CD4-positive, CD25-positive, alpha-beta regulatory T cell (primary cell): ENCODE measurements at regions not wholly inside any gene's neighbourhood (a gene's known extent, or its start where the extent isn't known, plus 50 kb on each side); places are given as distances from the start of the nearest gene placed in this dataset.

Experiments used
- ATAC-seq, 2 donors: fragments of 150-1000 bp; cut with Tn5 transposase; one replicate each; pipeline ENCODE4 v1.10.0; 2021; ENCODE audit warnings: low read depth in 2 of 2, moderate number of reproducible peaks in 2 of 2, moderate library complexity in 1 of 2
- DNase-seq, 3 donors: peaks; one replicate each; pipeline versions ENCODE4 v3.0.0 to v3.0.0-alpha.2; 2012 to 2022; ENCODE audit warnings: mixed read lengths in 1 of 3
- H3K27ac ChIP-seq: one replicate; pipeline ENCODE4 v1.7.0; 2013; ENCODE audit warnings: mild to moderate bottlenecking, low read length; ENCODE audit not compliant: insufficient read depth, poor library complexity, severe bottlenecking
- H3K27me3 ChIP-seq: one replicate; pipeline ENCODE4 v1.7.0; 2013; ENCODE audit warnings: low read length; ENCODE audit not compliant: control insufficient read depth, insufficient read depth
- H3K36me3 ChIP-seq: one replicate; pipeline ENCODE4 v1.7.0; 2013; ENCODE audit warnings: mild to moderate bottlenecking, low read length, moderate library complexity; ENCODE audit not compliant: control insufficient read depth, insufficient read depth
- H3K4me1 ChIP-seq: 2 replicates; pipeline ENCODE4 v1.7.0; 2013; ENCODE audit warnings: mild to moderate bottlenecking, low read length; ENCODE audit not compliant: insufficient read depth, control insufficient read depth, poor library complexity, severe bottlenecking
- H3K4me3 ChIP-seq: one replicate; pipeline ENCODE4 v1.7.0; 2013; ENCODE audit warnings: low read depth, mild to moderate bottlenecking, low read length, moderate library complexity
- H3K9me3 ChIP-seq, 2 experiments: 1 replicate in 1 of 2; 2 replicates in 1 of 2; pipeline ENCODE4 v1.7.0; 2013; ENCODE audit warnings: low read length in 2 of 2, mild to moderate bottlenecking in 1 of 2, moderate library complexity in 1 of 2; ENCODE audit not compliant: control insufficient read depth in 2 of 2
- H3K27ac Mint-ChIP-seq, 3 donors: one replicate each; pipeline ENCODE4 v1.8.0; 2020 to 2022; ENCODE audit warnings: mild to moderate bottlenecking in 3 of 3, mixed read lengths in 3 of 3, moderate library complexity in 2 of 3
- H3K27me3 Mint-ChIP-seq: one replicate; pipeline ENCODE4 v1.8.0; 2022; ENCODE audit warnings: mild to moderate bottlenecking, mixed read lengths
- H3K36me3 Mint-ChIP-seq: one replicate; pipeline ENCODE4 v1.8.0; 2020; ENCODE audit warnings: mixed read lengths
- H3K4me1 Mint-ChIP-seq, 4 donors: one replicate each; pipeline ENCODE4 v1.8.0; 2020 to 2022; ENCODE audit warnings: mixed read lengths in 4 of 4, mild to moderate bottlenecking in 1 of 4
- H3K4me3 Mint-ChIP-seq, 4 donors: one replicate each; pipeline ENCODE4 v1.8.0; 2020 to 2022; ENCODE audit warnings: mild to moderate bottlenecking in 4 of 4, mixed read lengths in 4 of 4, moderate library complexity in 3 of 4
- H3K9me3 Mint-ChIP-seq, 7 donors: one replicate each; pipeline ENCODE4 v1.8.0; 2020 to 2022; ENCODE audit warnings: mixed read lengths in 7 of 7, mild to moderate bottlenecking in 3 of 7, moderate library complexity in 2 of 7

DNA sequence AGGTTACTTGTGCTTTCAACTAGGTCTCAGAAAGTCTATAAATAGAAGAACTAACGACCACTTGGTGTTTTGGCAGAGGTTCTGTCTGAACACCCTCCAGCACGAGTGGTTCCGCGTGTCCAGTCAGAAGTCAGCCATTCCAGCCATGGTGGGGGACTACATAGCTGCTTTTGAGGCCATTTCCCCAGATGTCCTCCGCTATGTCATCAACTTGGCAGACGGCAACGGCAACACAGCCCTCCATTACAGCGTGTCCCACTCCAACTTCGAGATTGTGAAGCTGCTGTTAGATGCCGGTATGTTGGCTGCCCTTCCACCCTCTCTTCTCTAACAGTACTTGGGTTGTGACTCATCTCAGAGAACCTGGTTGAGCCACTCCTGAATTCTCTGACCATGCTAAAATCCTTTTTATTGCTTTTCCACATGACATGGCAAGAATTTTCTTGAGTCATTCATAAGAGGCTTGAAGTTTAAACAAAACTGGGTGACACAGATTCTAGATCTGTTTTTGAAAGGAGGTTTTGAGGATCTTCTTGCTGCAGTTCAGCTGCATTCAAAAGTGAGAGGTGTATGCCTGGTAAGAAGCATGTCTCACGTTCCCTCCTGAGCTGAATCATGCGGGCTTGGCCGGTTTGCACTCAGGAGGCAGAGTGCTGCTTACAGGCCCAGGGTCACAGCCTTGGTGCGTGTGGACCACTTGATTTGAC lies 103.1 kb upstream of the DMRT1 start:
- no peaks in the 10 kb centered on the region for H3K9me3 Mint-ChIP-seq
- H3K27ac ChIP-seq: no peak overlapping the region

DNA sequence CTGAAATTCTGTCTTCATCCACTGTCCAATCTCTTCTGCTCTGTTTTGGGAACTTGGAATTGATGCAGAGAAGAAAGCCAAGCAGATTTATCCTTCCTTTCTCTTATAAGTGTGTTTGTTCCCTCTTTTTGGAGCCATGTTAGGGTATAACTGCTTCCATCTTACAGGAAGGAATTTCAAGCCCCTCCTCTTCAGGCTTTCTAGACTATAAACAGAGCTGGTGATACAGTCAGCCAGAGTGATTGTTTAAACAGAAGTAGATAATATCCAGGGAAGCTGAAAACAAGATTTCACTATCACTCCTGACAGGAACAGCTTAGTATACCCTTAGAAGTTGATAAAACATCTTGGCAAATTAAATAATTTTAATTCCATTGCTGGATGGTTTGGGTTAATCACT lies 102.1 kb upstream of the DMRT1 start:
- Histone ChIP-seq H3K36me3 (peaks cover 16% of the 10 kb centered on the region), H3K27ac (no peak overlapping the region), H3K27me3 (no peaks in the 10 kb centered on the region), H3K9me3 (no peaks in the 10 kb centered on the region), H3K4me1 (no peaks in the 10 kb centered on the region), H3K4me3 (no peak overlapping the region)
- Mint-ChIP-seq H3K4me3 (no peak overlapping the region), H3K4me1 (peaks cover 0 to 2% (median 0%) of the 10 kb centered on the region in 4 donors), H3K36me3 (peaks cover 27% of the 10 kb centered on the region), H3K9me3 (no peaks in the 10 kb centered on the region), H3K27me3 (no peaks in the 10 kb centered on the region), H3K27ac (no peak overlapping the region)
- DNase-seq (no peak), ATAC-seq (no peak)

More for the DNA sequence above, 103.1 kb upstream of the DMRT1 start:
- H3K9me3 ChIP-seq: no peaks in the 10 kb centered on the region
- H3K4me3 ChIP-seq: no peak overlapping the region
- H3K27me3 ChIP-seq: no peaks in the 10 kb centered on the region
- Mint-ChIP-seq H3K27ac (no peak overlapping the region), H3K27me3 (no peaks in the 10 kb centered on the region), H3K36me3 (peaks cover 26% of the 10 kb centered on the region), H3K4me1 (peaks cover 0 to 2% (median 0%) of the 10 kb centered on the region in 4 donors), H3K4me3 (no peak overlapping the region)
- DNase-seq (no peak), ATAC-seq (no peak)
- H3K4me1 ChIP-seq: no peaks in the 10 kb centered on the region
- peaks cover 16% of the 10 kb centered on the region for H3K36me3 ChIP-seq

DNA sequence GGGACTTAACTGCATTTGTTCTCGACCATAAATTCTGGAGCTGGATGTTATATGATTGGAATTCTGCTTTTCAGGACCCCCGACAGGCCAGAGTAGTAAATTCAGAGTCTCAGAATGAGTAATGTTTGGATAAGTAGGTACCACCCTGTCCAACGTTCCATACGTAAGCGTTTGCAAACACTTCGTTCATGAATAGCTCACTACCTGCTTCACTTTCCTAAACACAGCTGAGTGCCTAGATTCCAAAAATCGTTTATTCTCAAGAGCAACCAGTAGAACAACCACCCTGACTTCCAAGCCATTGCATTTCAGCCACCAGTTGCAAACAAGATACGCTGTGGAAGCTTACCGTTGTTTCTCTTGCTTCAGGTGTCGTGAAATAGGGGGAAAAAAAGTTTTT lies 101.3 kb upstream of the DMRT1 start:
- peaks cover 24% of the 10 kb centered on the region for H3K36me3 Mint-ChIP-seq

DNA sequence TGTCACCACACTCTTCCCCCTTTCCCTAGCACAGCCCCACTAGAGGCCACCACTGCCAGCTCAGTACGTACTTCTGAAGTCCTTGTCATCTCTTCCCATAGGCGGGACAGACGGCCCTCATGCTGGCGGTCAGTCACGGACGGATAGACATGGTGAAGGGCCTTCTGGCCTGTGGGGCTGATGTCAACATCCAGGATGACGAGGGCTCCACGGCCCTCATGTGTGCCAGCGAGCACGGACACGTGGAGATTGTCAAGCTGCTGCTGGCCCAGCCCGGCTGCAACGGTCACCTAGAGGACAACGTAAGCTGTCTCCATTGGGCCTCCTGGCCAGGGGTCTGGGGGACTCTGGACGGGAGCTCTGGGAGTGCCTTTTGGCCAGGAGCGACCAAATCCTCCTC lies 99.4 kb upstream of the DMRT1 start:
- H3K27ac Mint-ChIP-seq: no peak overlapping the region

More for the DNA sequence above, 101.3 kb upstream of the DMRT1 start:
- no peaks in the 10 kb centered on the region for H3K27me3 Mint-ChIP-seq
- H3K9me3 Mint-ChIP-seq: no peaks in the 10 kb centered on the region
- Histone ChIP-seq H3K9me3 (no peaks in the 10 kb centered on the region), H3K27ac (no peak overlapping the region), H3K4me3 (no peak overlapping the region), H3K36me3 (peaks cover 16% of the 10 kb centered on the region), H3K27me3 (no peaks in the 10 kb centered on the region), H3K4me1 (no peaks in the 10 kb centered on the region)
- no peak overlapping the region for H3K4me3 Mint-ChIP-seq
- ATAC-seq (no peak), DNase-seq (no peak)
- H3K27ac Mint-ChIP-seq: no peak overlapping the region
- H3K4me1 Mint-ChIP-seq: peaks cover 0 to 2% (median 0%) of the 10 kb centered on the region in 4 donors

DNA sequence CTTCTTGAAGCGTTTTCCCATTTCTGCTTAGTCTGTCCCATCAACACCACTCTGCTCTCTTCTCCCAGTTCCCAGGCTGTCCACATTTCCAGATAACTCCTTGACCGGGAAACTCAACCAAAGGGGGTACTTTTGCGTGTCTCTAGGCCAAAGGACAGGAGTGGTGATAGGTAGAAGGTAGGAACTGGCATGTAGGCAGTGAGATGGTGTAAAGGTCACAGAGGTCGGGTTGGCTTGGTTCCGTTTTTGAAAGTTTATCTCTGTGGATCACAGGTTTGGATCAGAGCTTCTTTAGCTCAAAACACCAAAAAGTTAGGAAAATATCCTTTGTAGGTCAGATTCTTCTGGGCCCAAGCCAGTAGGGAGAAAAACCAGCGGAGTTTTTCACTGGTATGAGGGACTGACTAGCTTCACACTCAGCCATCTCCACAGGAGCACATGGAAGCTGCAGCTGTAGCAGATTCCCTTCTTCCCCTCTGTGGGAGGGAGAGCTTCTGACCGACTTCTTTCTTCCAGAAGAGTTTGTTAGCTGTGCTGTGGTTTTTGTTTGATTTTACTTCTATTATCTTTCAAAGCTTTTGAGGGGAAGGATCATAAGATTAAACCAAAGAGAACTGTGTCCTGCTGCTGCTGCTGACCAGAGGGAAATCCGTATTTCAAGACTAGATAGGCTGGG lies 98.4 kb upstream of the DMRT1 start:
- Histone ChIP-seq H3K27me3 (no peaks in the 10 kb centered on the region), H3K27ac (no peak overlapping the region), H3K4me3 (no peak overlapping the region), H3K36me3 (peaks cover 10% of the 10 kb centered on the region), H3K9me3 (no peaks in the 10 kb centered on the region), H3K4me1 (no peaks in the 10 kb centered on the region)
- peaks cover 0 to 1% (median 0%) of the 10 kb centered on the region in 7 donors for H3K9me3 Mint-ChIP-seq
- ATAC-seq (no peak), DNase-seq (no peak)
- no peak overlapping the region for H3K4me3 Mint-ChIP-seq
- H3K4me1 Mint-ChIP-seq: peaks cover 0 to 11% (median 1%) of the 10 kb centered on the region in 4 donors
- H3K36me3 Mint-ChIP-seq: peaks cover 30% of the 10 kb centered on the region
- no peak overlapping the region for H3K27ac Mint-ChIP-seq
- H3K27me3 Mint-ChIP-seq: no peaks in the 10 kb centered on the region

More for the DNA sequence above, 99.4 kb upstream of the DMRT1 start:
- Histone ChIP-seq H3K4me1 (no peaks in the 10 kb centered on the region), H3K36me3 (peaks cover 13% of the 10 kb centered on the region), H3K27ac (no peak overlapping the region), H3K9me3 (no peaks in the 10 kb centered on the region), H3K4me3 (no peak overlapping the region), H3K27me3 (no peaks in the 10 kb centered on the region)
- Mint-ChIP-seq H3K4me3 (no peak overlapping the region), H3K27me3 (no peaks in the 10 kb centered on the region), H3K9me3 (peaks cover 0 to 1% (median 0%) of the 10 kb centered on the region in 7 donors), H3K36me3 (peaks cover 30% of the 10 kb centered on the region), H3K4me1 (peaks cover 0 to 3% (median 0%) of the 10 kb centered on the region in 4 donors)
- DNase-seq: no peak
- no peak for ATAC-seq

DNA sequence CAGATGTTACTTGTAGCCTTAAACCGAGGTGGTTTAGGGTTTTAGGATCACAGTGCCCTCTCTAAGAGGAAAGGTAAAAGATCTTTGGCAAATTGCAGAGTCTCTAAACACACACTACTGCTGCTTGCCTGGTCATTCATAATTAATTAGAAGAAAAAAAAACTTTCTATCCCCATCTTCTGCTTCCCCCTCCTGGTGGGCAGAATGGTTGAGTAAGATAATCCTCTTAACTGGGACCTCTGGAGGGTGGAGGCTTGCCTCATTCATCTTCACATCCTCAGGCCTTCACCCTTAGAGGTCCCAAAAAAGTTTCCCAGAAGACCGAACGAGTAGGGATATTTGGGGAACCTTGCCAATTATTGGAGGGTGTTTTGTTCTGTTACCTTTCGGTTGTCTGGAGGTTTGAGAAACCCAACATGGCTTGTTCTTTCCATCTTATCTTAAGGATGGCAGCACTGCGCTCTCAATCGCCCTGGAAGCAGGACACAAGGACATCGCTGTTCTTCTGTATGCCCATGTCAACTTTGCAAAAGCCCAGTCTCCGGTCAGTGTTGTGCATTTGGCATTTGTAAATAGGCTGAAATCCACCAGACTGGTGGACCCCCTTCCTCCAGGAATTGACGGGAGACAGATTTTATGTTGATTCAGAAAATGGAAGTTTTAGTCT lies 97.3 kb upstream of the DMRT1 start:
- Histone ChIP-seq H3K4me3 (no peak overlapping the region), H3K36me3 (peaks cover 5% of the 10 kb centered on the region), H3K9me3 (no peaks in the 10 kb centered on the region), H3K27ac (no peak overlapping the region), H3K27me3 (no peaks in the 10 kb centered on the region), H3K4me1 (peaks cover 6% of the 10 kb centered on the region)
- DNase-seq (no peak), ATAC-seq (no peak)
- no peak overlapping the region for H3K4me3 Mint-ChIP-seq
- peaks cover under 1 to 23% (median 8%) of the 10 kb centered on the region in 4 donors for H3K4me1 Mint-ChIP-seq
- no peak overlapping the region for H3K27ac Mint-ChIP-seq
- H3K36me3 Mint-ChIP-seq: peaks cover 24% of the 10 kb centered on the region
- peaks cover 0 to 1% (median 0%) of the 10 kb centered on the region in 7 donors for H3K9me3 Mint-ChIP-seq
- no peaks in the 10 kb centered on the region for H3K27me3 Mint-ChIP-seq

DNA sequence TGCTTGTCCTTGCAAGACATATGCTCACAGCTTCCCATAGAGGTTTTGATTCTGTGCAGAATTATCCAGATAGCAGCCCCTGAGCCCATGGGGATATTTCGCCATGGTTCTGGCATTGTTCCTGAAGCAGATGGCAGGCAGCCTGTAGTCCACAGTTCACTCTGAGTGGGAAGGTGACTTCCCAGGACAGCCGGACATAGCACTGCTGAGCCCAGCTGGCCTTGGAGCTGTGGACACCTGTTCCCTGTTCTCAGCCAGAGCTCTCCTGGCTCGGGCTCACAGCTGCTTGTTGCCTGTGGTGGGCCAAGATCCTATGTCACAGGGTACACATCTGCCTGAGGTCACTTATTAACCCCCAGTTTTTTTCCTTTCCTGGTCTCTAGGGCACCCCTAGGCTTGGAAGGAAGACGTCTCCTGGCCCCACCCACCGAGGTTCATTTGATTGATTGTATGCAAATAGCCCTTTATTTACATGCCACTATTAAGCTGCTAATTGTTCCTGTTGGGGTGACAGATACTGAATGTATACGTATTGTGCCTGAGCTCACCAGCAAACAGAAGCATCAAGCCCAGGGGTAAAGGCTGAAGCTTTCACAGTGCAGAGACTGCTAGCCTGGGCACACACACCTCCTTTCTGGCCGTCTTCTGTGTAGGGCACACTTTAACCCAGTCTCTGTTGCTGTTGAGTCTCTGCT lies 96.6 kb upstream of the DMRT1 start:
- H3K27me3 ChIP-seq: no peaks in the 10 kb centered on the region
- Mint-ChIP-seq H3K4me1 (peaks cover 8 to 30% (median 14%) of the 10 kb centered on the region in 4 donors), H3K36me3 (peaks cover 21% of the 10 kb centered on the region), H3K27me3 (no peaks in the 10 kb centered on the region), H3K4me3 (no peak overlapping the region), H3K9me3 (peaks cover 0 to 1% (median 0%) of the 10 kb centered on the region in 7 donors), H3K27ac (no peak overlapping the region)
- H3K4me3 ChIP-seq: no peak overlapping the region
- peaks cover 4% of the 10 kb centered on the region for H3K36me3 ChIP-seq
- no peaks in the 10 kb centered on the region for H3K9me3 ChIP-seq
- DNase-seq: no peak
- no peak for ATAC-seq
- peaks cover 13% of the 10 kb centered on the region for H3K4me1 ChIP-seq
- H3K27ac ChIP-seq: no peak overlapping the region
